ENCODE measurements at regions not wholly inside any gene's neighbourhood (a gene's known extent, or its start where the extent isn't known, plus 50 kb on each side); places are given as distances from the start of the nearest gene placed in this dataset.

GRCh38 chr12:19894050-19894449 lies 454.8 kb downstream of the AEBP2 start:
- TF ChIP-seq POLR2A (IDR thresholded peaks at IDR 0.05; ENCODE audit: low read depth, low read length), result no peak
- no peak for TF ChIP-seq SPI1 (IDR thresholded peaks at IDR 0.05; ENCODE audit: low read depth, low read length)
- TF ChIP-seq TAF1 (IDR thresholded peaks at IDR 0.05; ENCODE audit: low read depth, low read length), result no peak
- no peak for TF ChIP-seq POU2F2 (IDR thresholded peaks at IDR 0.05; ENCODE audit: low read depth, low read length)
- TF ChIP-seq PAX5 (IDR thresholded peaks at IDR 0.05; ENCODE audit: insufficient read depth, low read length, severe bottlenecking), result no peak
- TF ChIP-seq POLR2AphosphoS5 (IDR thresholded peaks at IDR 0.05; ENCODE audit: low read depth, low read length), result no peak
- FAIRE-seq, result no peak
- no peak for DNase-seq (ENCODE audit: insufficient read length, low spot score)

- no peak for DNase-seq (ENCODE audit: insufficient read length, low spot score)
- no peak for FAIRE-seq
- TF ChIP-seq PAX5 (IDR thresholded peaks at IDR 0.05; ENCODE audit: insufficient read depth, low read length, severe bottlenecking) (no peak), SPI1 (IDR thresholded peaks at IDR 0.05; ENCODE audit: low read depth, low read length) (no peak), POLR2A (IDR thresholded peaks at IDR 0.05; ENCODE audit: low read depth, low read length) (no peak), POU2F2 (IDR thresholded peaks at IDR 0.05; ENCODE audit: low read depth, low read length) (no peak), POLR2AphosphoS5 (IDR thresholded peaks at IDR 0.05; ENCODE audit: low read depth, low read length) (no peak), TAF1 (IDR thresholded peaks at IDR 0.05; ENCODE audit: low read depth, low read length) (no peak)
Measured at GRCh38 chr12:19894803-19895202, 455.5 kb downstream of the AEBP2 start.

DNA sequence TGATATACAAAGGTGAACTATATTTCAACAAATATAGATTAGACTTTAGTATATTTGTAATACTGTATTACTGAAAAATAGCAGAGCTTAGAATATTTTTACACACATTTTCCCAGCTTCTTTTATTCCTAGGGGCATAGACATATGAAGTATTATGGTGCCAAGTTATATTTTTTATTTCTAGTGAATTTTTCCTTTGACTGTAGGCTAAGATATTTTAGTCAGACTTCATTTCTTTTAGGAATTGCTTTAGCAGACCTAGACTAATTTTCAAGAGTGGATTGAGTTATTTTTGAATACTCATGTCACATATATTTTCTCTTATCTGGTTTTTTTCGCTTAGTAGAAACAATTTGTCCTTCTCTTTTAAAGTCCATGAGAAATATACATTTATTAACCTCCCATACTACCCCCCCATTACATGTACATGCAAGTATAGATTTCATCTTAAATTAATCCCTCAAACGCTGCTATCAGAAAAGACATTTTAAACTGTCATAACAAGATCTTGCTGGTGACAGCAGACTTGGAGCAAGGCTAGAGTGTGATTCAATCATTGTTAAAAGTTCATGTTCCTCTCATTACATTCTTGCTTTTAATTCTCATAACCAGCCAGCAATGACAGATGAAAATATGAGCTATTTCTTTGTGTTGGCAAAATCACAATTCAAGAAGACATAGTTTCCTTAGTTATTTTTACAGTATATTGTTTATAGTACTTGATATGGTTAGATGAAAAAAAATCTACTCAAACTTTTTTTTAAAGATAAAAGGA lies 456.1 kb downstream of the AEBP2 start:
- DNase-seq (ENCODE audit: insufficient read length, low spot score) (no peak), FAIRE-seq (no peak)
- no peak for TF ChIP-seq POLR2AphosphoS5 (IDR thresholded peaks at IDR 0.05; ENCODE audit: low read depth, low read length)
- TF ChIP-seq SPI1 (IDR thresholded peaks at IDR 0.05; ENCODE audit: low read depth, low read length), result no peak
- TF ChIP-seq TAF1 (IDR thresholded peaks at IDR 0.05; ENCODE audit: low read depth, low read length), result no peak
- TF ChIP-seq POU2F2 (IDR thresholded peaks at IDR 0.05; ENCODE audit: low read depth, low read length), result no peak
- TF ChIP-seq PAX5 (IDR thresholded peaks at IDR 0.05; ENCODE audit: insufficient read depth, low read length, severe bottlenecking), result no peak
- TF ChIP-seq POLR2A (IDR thresholded peaks at IDR 0.05; ENCODE audit: low read depth, low read length), result no peak

- no peak for FAIRE-seq
- TF ChIP-seq POU2F2 (IDR thresholded peaks at IDR 0.05; ENCODE audit: low read depth, low read length) (no peak), PAX5 (IDR thresholded peaks at IDR 0.05; ENCODE audit: insufficient read depth, low read length, severe bottlenecking) (no peak), POLR2A (IDR thresholded peaks at IDR 0.05; ENCODE audit: low read depth, low read length) (no peak), SPI1 (IDR thresholded peaks at IDR 0.05; ENCODE audit: low read depth, low read length) (no peak), TAF1 (IDR thresholded peaks at IDR 0.05; ENCODE audit: low read depth, low read length) (no peak), POLR2AphosphoS5 (IDR thresholded peaks at IDR 0.05; ENCODE audit: low read depth, low read length) (no peak)
- DNase-seq (ENCODE audit: insufficient read length, low spot score), result no peak
Measured at GRCh38 chr12:19896041-19896440, 456.7 kb downstream of the AEBP2 start.

GRCh38 chr12:19896534-19896933 lies 457.2 kb downstream of the AEBP2 start:
- DNase-seq (ENCODE audit: insufficient read length, low spot score) (no peak), FAIRE-seq (no peak)
- no peak for TF ChIP-seq TAF1 (IDR thresholded peaks at IDR 0.05; ENCODE audit: low read depth, low read length)
- TF ChIP-seq POU2F2 (IDR thresholded peaks at IDR 0.05; ENCODE audit: low read depth, low read length), result no peak
- TF ChIP-seq POLR2AphosphoS5 (IDR thresholded peaks at IDR 0.05; ENCODE audit: low read depth, low read length), result no peak
- TF ChIP-seq POLR2A (IDR thresholded peaks at IDR 0.05; ENCODE audit: low read depth, low read length), result no peak
- no peak for TF ChIP-seq PAX5 (IDR thresholded peaks at IDR 0.05; ENCODE audit: insufficient read depth, low read length, severe bottlenecking)
- TF ChIP-seq SPI1 (IDR thresholded peaks at IDR 0.05; ENCODE audit: low read depth, low read length), result no peak

DNA sequence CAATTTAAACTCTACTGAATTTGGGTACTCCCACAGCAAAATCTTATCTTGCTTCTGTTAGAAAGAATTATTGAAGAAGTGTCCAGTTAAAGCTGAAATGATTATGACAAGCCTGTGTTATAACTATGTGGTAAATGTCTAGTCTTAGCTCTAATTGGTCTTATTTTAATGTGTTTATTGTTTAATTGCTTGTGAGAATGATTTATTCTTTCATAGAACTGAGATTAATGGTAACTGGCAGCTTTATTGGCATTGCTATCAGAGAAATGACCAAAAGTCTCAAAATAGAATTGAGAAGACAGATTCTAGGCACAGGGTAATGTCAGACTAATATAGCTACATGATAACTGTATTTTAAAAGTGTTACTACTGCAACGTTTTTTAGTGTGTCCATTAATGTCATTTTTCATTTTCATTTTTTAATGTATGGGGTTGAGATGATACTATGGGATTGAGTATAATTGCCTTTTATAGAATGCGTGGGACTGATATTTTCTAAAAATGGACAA lies 458.7 kb downstream of the AEBP2 start:
- DNase-seq (ENCODE audit: insufficient read length, low spot score) (no peak), FAIRE-seq (no peak)
- TF ChIP-seq POU2F2 (IDR thresholded peaks at IDR 0.05; ENCODE audit: low read depth, low read length) (no peak), PAX5 (IDR thresholded peaks at IDR 0.05; ENCODE audit: insufficient read depth, low read length, severe bottlenecking) (no peak), TAF1 (IDR thresholded peaks at IDR 0.05; ENCODE audit: low read depth, low read length) (no peak), POLR2A (IDR thresholded peaks at IDR 0.05; ENCODE audit: low read depth, low read length) (no peak), SPI1 (IDR thresholded peaks at IDR 0.05; ENCODE audit: low read depth, low read length) (no peak), POLR2AphosphoS5 (IDR thresholded peaks at IDR 0.05; ENCODE audit: low read depth, low read length) (no peak)

DNA sequence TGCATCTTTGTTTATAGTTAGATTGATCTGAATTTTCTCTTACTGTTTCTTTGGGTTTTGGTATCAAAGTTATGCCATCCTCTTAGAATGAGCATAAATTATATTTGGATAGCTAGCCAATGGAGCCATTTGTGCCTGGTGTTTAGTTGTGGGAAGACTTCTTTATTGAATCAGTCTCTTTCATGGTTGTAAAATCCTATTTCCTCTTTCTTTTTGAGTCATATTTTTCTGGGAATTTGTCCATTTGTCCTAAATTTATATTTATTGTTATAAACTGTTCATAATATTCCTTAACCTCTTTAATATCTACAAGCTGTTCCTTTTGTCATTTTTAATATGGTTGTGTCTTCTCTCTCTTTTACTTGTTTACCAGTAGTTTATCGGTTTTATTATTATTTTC lies 462.5 kb downstream of the AEBP2 start:
- no peak for FAIRE-seq
- DNase-seq (ENCODE audit: insufficient read length, low spot score), result no peak
- TF ChIP-seq SPI1 (IDR thresholded peaks at IDR 0.05; ENCODE audit: low read depth, low read length) (no peak), TAF1 (IDR thresholded peaks at IDR 0.05; ENCODE audit: low read depth, low read length) (no peak), POU2F2 (IDR thresholded peaks at IDR 0.05; ENCODE audit: low read depth, low read length) (no peak), POLR2A (IDR thresholded peaks at IDR 0.05; ENCODE audit: low read depth, low read length) (no peak), POLR2AphosphoS5 (IDR thresholded peaks at IDR 0.05; ENCODE audit: low read depth, low read length) (no peak), PAX5 (IDR thresholded peaks at IDR 0.05; ENCODE audit: insufficient read depth, low read length, severe bottlenecking) (no peak)

GRCh38 chr12:19904819-19905218 lies 463.5 kb upstream of the PDE3A start:
- no peak for DNase-seq (ENCODE audit: insufficient read length, low spot score)
- no peak for FAIRE-seq
- no peak for TF ChIP-seq POLR2AphosphoS5 (IDR thresholded peaks at IDR 0.05; ENCODE audit: low read depth, low read length)
- TF ChIP-seq POU2F2 (IDR thresholded peaks at IDR 0.05; ENCODE audit: low read depth, low read length), result no peak
- no peak for TF ChIP-seq POLR2A (IDR thresholded peaks at IDR 0.05; ENCODE audit: low read depth, low read length)
- no peak for TF ChIP-seq PAX5 (IDR thresholded peaks at IDR 0.05; ENCODE audit: insufficient read depth, low read length, severe bottlenecking)
- no peak for TF ChIP-seq SPI1 (IDR thresholded peaks at IDR 0.05; ENCODE audit: low read depth, low read length)
- TF ChIP-seq TAF1 (IDR thresholded peaks at IDR 0.05; ENCODE audit: low read depth, low read length), result no peak

DNA sequence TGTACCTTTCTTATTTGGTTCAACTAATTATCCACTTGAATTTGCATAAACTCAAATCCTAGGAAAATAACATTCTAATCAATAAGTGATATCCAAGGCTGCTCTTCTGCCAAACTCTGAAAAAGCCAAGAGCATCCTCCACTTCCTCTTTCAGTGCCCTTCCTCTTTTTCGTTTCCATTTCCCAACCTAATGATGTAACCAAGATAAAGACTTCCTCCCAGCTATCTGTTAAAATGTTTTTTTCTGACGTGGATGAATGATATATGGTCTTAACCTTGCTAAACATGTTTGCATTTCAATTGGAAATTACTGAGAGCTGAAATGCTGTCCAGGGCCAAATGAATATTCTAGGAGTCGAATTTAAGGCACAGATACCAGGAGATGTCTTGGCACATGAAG lies 459.5 kb upstream of the PDE3A start:
- DNase-seq (ENCODE audit: insufficient read length, low spot score) (no peak), FAIRE-seq (no peak)
- TF ChIP-seq POLR2A (IDR thresholded peaks at IDR 0.05; ENCODE audit: low read depth, low read length) (no peak), SPI1 (IDR thresholded peaks at IDR 0.05; ENCODE audit: low read depth, low read length) (peak; percentile 95)

Data from GM12891 (cell line).